Stimulated activated naive CD4-positive, alpha-beta T cell (primary cell): ENCODE measurements at regions not wholly inside any gene's neighbourhood (a gene's known extent, or its start where the extent isn't known, plus 50 kb on each side); places are given as distances from the start of the nearest gene placed in this dataset.
A peak's percentile ranks its signal among the peaks of the same experiment; 100 is the strongest.

Experiments used
- DNase-seq, 6 experiments: peaks; one replicate each; lab custom pipeline; 2025; lab: John Stamatoyannopoulos, UW

- no peak for DNase-seq
Observed at GRCh38 chr20:23253524-23253923, 97.1 kb upstream of the NXT1 start.

GRCh38 chr20:23251779-23252178 is 98.8 kb upstream of the NXT1 start:
- no peak for DNase-seq

GRCh38 chr20:23249541-23249940 is 101.0 kb upstream of the NXT1 start:
- no peak for DNase-seq

GRCh38 chr20:23248461-23248882 is 102.1 kb upstream of the NXT1 start:
- no peak for DNase-seq

GRCh38 chr20:23246717-23247664 is 103.6 kb upstream of the NXT1 start:
- DNase-seq = no peak

GRCh38 chr20:23245553-23246181 is 104.9 kb upstream of the NXT1 start:
- DNase-seq = no peak

GRCh38 chr20:23244916-23245552 is 105.6 kb upstream of the NXT1 start:
- DNase-seq = no peak

GRCh38 chr20:23244156-23244915 is 106.3 kb upstream of the NXT1 start:
- DNase-seq = no peak

GRCh38 chr20:23243791-23244155 is 106.8 kb upstream of the NXT1 start:
- DNase-seq = no peak

- DNase-seq = no peak
Observed at GRCh38 chr20:23242556-23243180, 107.9 kb upstream of the NXT1 start.

GRCh38 chr20:23242104-23242503 is 108.5 kb upstream of the NXT1 start:
- DNase-seq = no peak

- no peak for DNase-seq
Observed at GRCh38 chr20:23241416-23241815, 109.2 kb upstream of the NXT1 start.

- no peak for DNase-seq
Observed at GRCh38 chr20:23240519-23240918, 110.1 kb upstream of the NXT1 start.

- no peak for DNase-seq
Observed at GRCh38 chr20:23237201-23237600, 113.4 kb upstream of the NXT1 start.

- DNase-seq = peak in 1 of 6 experiments; percentile 1
Observed at GRCh38 chr20:23235173-23236027, 115.2 kb upstream of the NXT1 start.

GRCh38 chr20:23234311-23235078 is 116.1 kb upstream of the NXT1 start:
- no peak for DNase-seq

GRCh38 chr20:23233341-23233740 is 117.2 kb upstream of the NXT1 start:
- DNase-seq = no peak

- no peak for DNase-seq
Observed at GRCh38 chr20:23232679-23233308, 117.8 kb upstream of the NXT1 start.

GRCh38 chr20:23232219-23232581 is 118.4 kb upstream of the NXT1 start:
- no peak for DNase-seq
